ENCODE measurements at regions not wholly inside any gene's neighbourhood (a gene's known extent, or its start where the extent isn't known, plus 50 kb on each side); places are given as distances from the start of the nearest gene placed in this dataset.

DNA sequence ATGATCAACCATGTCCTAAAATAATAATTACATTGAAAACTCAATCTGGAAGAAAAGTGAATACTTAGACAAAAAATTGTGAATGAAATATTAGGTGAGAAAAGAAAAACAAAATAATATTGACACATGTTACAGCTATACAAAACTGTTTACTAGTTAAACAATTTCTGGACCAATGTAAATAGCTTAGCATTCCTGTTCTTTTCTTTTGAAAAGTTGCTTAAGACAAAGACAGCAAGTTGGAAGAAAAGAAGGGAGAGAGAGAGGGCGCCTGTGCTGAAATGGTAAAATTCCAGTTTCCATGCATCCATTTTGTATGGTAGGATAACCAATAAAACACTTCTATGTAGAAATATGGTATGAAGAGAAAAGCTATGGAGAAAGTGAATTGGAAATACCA, 94.1 kb upstream of the RFX8 start:
- no peak for TF ChIP-seq EZH2 (IDR thresholded peaks at IDR 0.05; ENCODE audit: low read length)
- TF ChIP-seq, protein P1, sequence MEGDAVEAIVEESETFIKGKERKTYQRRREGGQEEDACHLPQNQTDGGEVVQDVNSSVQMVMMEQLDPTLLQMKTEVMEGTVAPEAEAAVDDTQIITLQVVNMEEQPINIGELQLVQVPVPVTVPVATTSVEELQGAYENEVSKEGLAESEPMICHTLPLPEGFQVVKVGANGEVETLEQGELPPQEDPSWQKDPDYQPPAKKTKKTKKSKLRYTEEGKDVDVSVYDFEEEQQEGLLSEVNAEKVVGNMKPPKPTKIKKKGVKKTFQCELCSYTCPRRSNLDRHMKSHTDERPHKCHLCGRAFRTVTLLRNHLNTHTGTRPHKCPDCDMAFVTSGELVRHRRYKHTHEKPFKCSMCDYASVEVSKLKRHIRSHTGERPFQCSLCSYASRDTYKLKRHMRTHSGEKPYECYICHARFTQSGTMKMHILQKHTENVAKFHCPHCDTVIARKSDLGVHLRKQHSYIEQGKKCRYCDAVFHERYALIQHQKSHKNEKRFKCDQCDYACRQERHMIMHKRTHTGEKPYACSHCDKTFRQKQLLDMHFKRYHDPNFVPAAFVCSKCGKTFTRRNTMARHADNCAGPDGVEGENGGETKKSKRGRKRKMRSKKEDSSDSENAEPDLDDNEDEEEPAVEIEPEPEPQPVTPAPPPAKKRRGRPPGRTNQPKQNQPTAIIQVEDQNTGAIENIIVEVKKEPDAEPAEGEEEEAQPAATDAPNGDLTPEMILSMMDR (optimal IDR thresholded peaks at IDR 0.05 in 1 of 3, IDR thresholded peaks at IDR 0.05 in 1 of 3, conservative IDR thresholded peaks at IDR 0.05 in 1 of 3; ENCODE audit: extremely low read depth in 1 of 3, insufficient read depth in 2 of 3, low read length in 3 of 3) = no peak

Measured in keratinocyte (primary cell).